ENCODE measurements at regions not wholly inside any gene's neighbourhood (a gene's known extent, or its start where the extent isn't known, plus 50 kb on each side); places are given as distances from the start of the nearest gene placed in this dataset.

GRCh38 chr21:43349644-43350043 is 77.3 kb downstream of the SIK1 start:
- H3K9me3 ChIP-seq, result no peaks in the 10 kb centered on the region
- no peaks in the 10 kb centered on the region for H3K36me3 ChIP-seq
- TF ChIP-seq CTCF (IDR thresholded peaks at IDR 0.05), result no peak
- TF ChIP-seq EP300 (IDR thresholded peaks at IDR 0.05), result no peak
- TF ChIP-seq POLR2A (IDR thresholded peaks at IDR 0.05), result no peak
- TF ChIP-seq POLR2AphosphoS5 (IDR thresholded peaks at IDR 0.05), result no peak
- no peak overlapping the region for H3K4me3 ChIP-seq
- peaks cover 13 to 29% (median 22%) of the 10 kb centered on the region in 4 donors for H3K4me1 ChIP-seq
- H3K27me3 ChIP-seq, result no peaks in the 10 kb centered on the region
- no peak for ATAC-seq (ENCODE audit: low FRiP score in 2 of 2)
- no peak for DNase-seq
- 83 to 89% methylated on average over 9 of the region's 9 CpGs for WGBS, 2 donors
- H3K27ac ChIP-seq, result no peak overlapping the region

- Histone ChIP-seq H3K9me3 (no peaks in the 10 kb centered on the region), H3K27ac (peak overlapping the region in 3 of 4 donors; percentile 8 to 36 (median 20)), H3K27me3 (no peaks in the 10 kb centered on the region), H3K36me3 (no peaks in the 10 kb centered on the region), H3K4me3 (no peak overlapping the region), H3K4me1 (peaks cover 15 to 36% (median 29%) of the 10 kb centered on the region in 4 donors)
- ATAC-seq (ENCODE audit: low FRiP score in 2 of 2), result no peak
- TF ChIP-seq POLR2AphosphoS5 (IDR thresholded peaks at IDR 0.05), result peak; percentile 27 to 34
- TF ChIP-seq POLR2A (IDR thresholded peaks at IDR 0.05), result no peak
- no peak for TF ChIP-seq CTCF (IDR thresholded peaks at IDR 0.05)
- TF ChIP-seq EP300 (IDR thresholded peaks at IDR 0.05), result peak in 3 of 4 donors; percentile 15 to 54 (median 33)
- DNase-seq, result peak in 1 of 2 donors; percentile 79
- 31 to 67% methylated on average over 8 to 20 of the region's 22 CpGs for WGBS, 2 donors
Observed at GRCh38 chr21:43348801-43349261, 78.1 kb downstream of the SIK1 start.

- Histone ChIP-seq H3K27ac (peak overlapping the region in 3 of 4 donors; percentile 8 to 36 (median 20)), H3K4me3 (no peak overlapping the region), H3K36me3 (no peaks in the 10 kb centered on the region), H3K4me1 (peaks cover 20 to 42% (median 35%) of the 10 kb centered on the region in 4 donors), H3K27me3 (no peaks in the 10 kb centered on the region), H3K9me3 (no peaks in the 10 kb centered on the region)
- DNase-seq (peak in 1 of 2 donors; percentile 59), ATAC-seq (ENCODE audit: low FRiP score in 2 of 2) (no peak)
- no peak for TF ChIP-seq CTCF (IDR thresholded peaks at IDR 0.05)
- WGBS, 2 donors, result 52 to 56% methylated on average over 10 to 15 of the region's 15 CpGs
Observed at GRCh38 chr21:43348170-43348766, 78.7 kb downstream of the SIK1 start.

- 87 to 96% methylated on average over 20 to 21 of the region's 21 CpGs for WGBS, 2 donors
- Histone ChIP-seq H3K4me1 (peaks cover 20 to 47% (median 37%) of the 10 kb centered on the region in 4 donors), H3K36me3 (no peaks in the 10 kb centered on the region), H3K9me3 (no peaks in the 10 kb centered on the region), H3K4me3 (no peak overlapping the region), H3K27ac (peak overlapping the region in 1 of 4 donors; percentile 36), H3K27me3 (no peaks in the 10 kb centered on the region)
- TF ChIP-seq POLR2A (IDR thresholded peaks at IDR 0.05) (no peak), EP300 (IDR thresholded peaks at IDR 0.05) (no peak), CTCF (IDR thresholded peaks at IDR 0.05) (no peak), POLR2AphosphoS5 (IDR thresholded peaks at IDR 0.05) (no peak)
- DNase-seq, result peak in 1 of 2 donors; percentile 57
- ATAC-seq (ENCODE audit: low FRiP score in 2 of 2), result no peak
Observed at GRCh38 chr21:43347461-43348169, 79.3 kb downstream of the SIK1 start.
